GM12878 (cell line): ENCODE measurements at regions not wholly inside any gene's neighbourhood (a gene's known extent, or its start where the extent isn't known, plus 50 kb on each side); places are given as distances from the start of the nearest gene placed in this dataset.
"Not testable (repeated sequence)": the region's sequence is repeated elsewhere in the genome, so short reads cannot be mapped to it uniquely, and the experiment has no call there.

ENCODE experiments used
- ATAC-seq: fragments of 200-7000 bp; cut with Tn5 transposase; 3 replicates; pipeline ENCODE4 v1.9.1; 2020; ENCODE audit warnings: mild to moderate bottlenecking, moderate library complexity
- BruUV-seq: library from RNA; stranded (reverse); fragments of 400-500 nt; replicated peaks from 2 replicates; lab custom pipeline; 2021; lab: Mats Ljungman, UMichigan
- CTCF ChIA-PET: fragments of 300-600 bp; sonication (Branson Sonifier 250); formaldehyde crosslinking; extraction: SDS; loops from one replicate; lab custom pipeline; 2021; ENCODE audit warnings: inconsistent platforms; lab: Yijun Ruan, JAX
- POLR2A ChIA-PET: fragments of 350-600 bp; formaldehyde crosslinking; extraction: SDS; loops from one replicate; lab custom pipeline; 2021; ENCODE audit warnings: inconsistent platforms; lab: Charles Lee
- RAD21 ChIA-PET: fragments of 300-600 bp; sonication (Branson Sonifier 250); formaldehyde crosslinking; loops from one replicate; lab custom pipeline; 2023; ENCODE audit warnings: antibody characterized with exemption; ENCODE audit not compliant: unreplicated experiment; lab: Charles Lee
- SMC1A ChIA-PET: fragments of 300-600 bp; sonication (Branson Sonifier 250); formaldehyde crosslinking; loops from one replicate; lab custom pipeline; 2023; ENCODE audit not compliant: unreplicated experiment, uncharacterized antibody; lab: Charles Lee
- DNase-seq: peaks from one replicate; pipeline ENCODE4 v3.0.0-alpha.2; 2011; ENCODE audit warnings: low read depth, low spot score
- FAIRE-seq: peaks from 3 replicates; lab custom pipeline; 2011; peaks lifted over from hg19 to GRCh38; lab: Jason Lieb, UNC
- H2AFZ ChIP-seq: 2 replicates; pipeline ENCODE4 v1.6.0; 2011; ENCODE audit warnings: low read depth, low read length, control low read depth; ENCODE audit not compliant: control insufficient read depth
- H3K27ac ChIP-seq: 2 replicates; pipeline ENCODE4 v1.5.1; 2011; ENCODE audit warnings: control low read depth; ENCODE audit not compliant: control insufficient read depth, insufficient read depth
- H3K27me3 ChIP-seq, 2 experiments: replicated peaks in 1 of 2; 2 replicates each; pipeline versions ENCODE4 v1.6.0 to v1.6.1; 2011; ENCODE audit warnings: low read length in 1 of 2; ENCODE audit not compliant: control insufficient read depth in 2 of 2, insufficient read depth in 2 of 2
- H3K36me3 ChIP-seq, 2 experiments: 2 replicates each; pipeline ENCODE4 v1.5.1; 2011; ENCODE audit warnings: low read length in 1 of 2; ENCODE audit not compliant: control insufficient read depth in 2 of 2, insufficient read depth in 2 of 2
- H3K4me1 ChIP-seq: 2 replicates; pipeline ENCODE4 v1.6.1; 2011; ENCODE audit warnings: mild to moderate bottlenecking, low read length, moderate library complexity, mixed read lengths; ENCODE audit not compliant: control insufficient read depth, insufficient read depth
- H3K4me2 ChIP-seq: 2 replicates; pipeline ENCODE4 v1.6.0; 2011; ENCODE audit warnings: control low read depth; ENCODE audit not compliant: control insufficient read depth, insufficient read depth
- H3K4me3 ChIP-seq: fragments of 200-600 bp; sonication (generic); 2 replicates; pipeline ENCODE4 v1.5.1; 2016
- H3K79me2 ChIP-seq: 2 replicates; pipeline ENCODE4 v1.6.0; 2011; ENCODE audit warnings: low read length; ENCODE audit not compliant: control insufficient read depth, insufficient read depth
- H3K9ac ChIP-seq: 2 replicates; pipeline ENCODE4 v1.8.0; 2011; ENCODE audit warnings: low read length, control low read depth, mixed read lengths; ENCODE audit not compliant: control insufficient read depth, insufficient read depth
- H3K9me3 ChIP-seq: replicated peaks from 3 replicates; pipeline ENCODE4 v1.5.1; 2011; ENCODE audit warnings: mild to moderate bottlenecking, low read length; ENCODE audit not compliant: control insufficient read depth, insufficient read depth
- H4K20me1 ChIP-seq: 2 replicates; pipeline ENCODE4 v1.6.0; 2011; ENCODE audit not compliant: control insufficient read depth, insufficient read depth
- WGBS: methylation state at CpG from one replicate; pipeline ENCODE4 v1.1.6; 2016; ENCODE audit warnings: low lambda C conversion rate; ENCODE audit not compliant: insufficient replicate concordance, insufficient coverage; ENCODE audit errors: missing lambda C conversion rate; 5-methylcytosine and 5-hydroxymethylcytosine counted together
- in situ Hi-C: fragments of 300-500 bp; cut with MboI; formaldehyde crosslinking; loops from 9 replicates; pipeline ENCODE4 v1.14.3; 2018; ENCODE audit warnings: mixed read lengths
- intact Hi-C: fragments of 100-400 bp; cut with micrococcal nuclease; formaldehyde crosslinking; loops from one replicate; pipeline ENCODE4 v1.14.2; 2022; ENCODE audit not compliant: unreplicated experiment

- CTCF ChIA-PET, H2AFZ ChIP-seq, H3K27ac ChIP-seq, SMC1A ChIA-PET, POLR2A ChIA-PET, in situ Hi-C loops, ATAC-seq, H3K79me2 ChIP-seq, FAIRE-seq, H3K9me3 ChIP-seq, DNase-seq, H4K20me1 ChIP-seq, RAD21 ChIA-PET, BruUV-seq, H3K4me2 ChIP-seq, H3K36me3 ChIP-seq, H3K4me1 ChIP-seq, H3K4me3 ChIP-seq, intact Hi-C loops, H3K27me3 ChIP-seq, H3K9ac ChIP-seq: not testable (repeated sequence)
- no CpG with 5 or more reads among the region's 57 CpGs for WGBS
Observed at GRCh38 chr1:143792047-143792937, 179.5 kb downstream of the FAM72C start.

- no CpG with 5 or more reads among the region's 3 CpGs for WGBS
- H3K4me2 ChIP-seq, RAD21 ChIA-PET, ATAC-seq, CTCF ChIA-PET, POLR2A ChIA-PET, H2AFZ ChIP-seq, H4K20me1 ChIP-seq, H3K9ac ChIP-seq, intact Hi-C loops, SMC1A ChIA-PET, DNase-seq, in situ Hi-C loops, H3K27ac ChIP-seq, H3K27me3 ChIP-seq, H3K4me1 ChIP-seq, BruUV-seq, H3K9me3 ChIP-seq, FAIRE-seq, H3K4me3 ChIP-seq, H3K79me2 ChIP-seq, H3K36me3 ChIP-seq: not testable (repeated sequence)
Observed at GRCh38 chr1:143786381-143786780, 185.4 kb downstream of the FAM72C start.

DNA sequence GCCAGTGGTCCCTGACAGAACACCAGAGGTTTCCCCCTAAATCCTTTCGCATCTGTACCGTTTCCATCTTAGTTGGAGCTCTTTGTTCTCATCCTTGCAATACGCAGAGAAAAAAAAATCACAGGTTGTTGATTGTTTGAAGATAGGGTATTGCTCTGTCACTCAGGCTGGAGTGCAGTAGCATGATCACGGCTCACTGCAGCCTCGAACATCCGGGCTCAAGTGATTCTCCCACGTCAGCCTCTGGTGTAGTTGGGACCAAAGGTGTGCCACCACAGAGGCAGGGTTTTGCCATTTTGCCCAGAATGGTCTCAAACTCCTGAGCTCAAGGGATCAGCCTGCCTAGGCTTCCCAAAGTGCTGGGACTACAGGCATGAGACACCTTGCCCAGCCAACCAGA, 185.9 kb downstream of the FAM72C start:
- H3K36me3 ChIP-seq, H3K79me2 ChIP-seq, H3K4me2 ChIP-seq, POLR2A ChIA-PET, FAIRE-seq, SMC1A ChIA-PET, H3K4me3 ChIP-seq, H3K4me1 ChIP-seq, RAD21 ChIA-PET, BruUV-seq, in situ Hi-C loops, intact Hi-C loops, DNase-seq, H3K27me3 ChIP-seq, ATAC-seq, H4K20me1 ChIP-seq, H3K27ac ChIP-seq, H2AFZ ChIP-seq, H3K9ac ChIP-seq, CTCF ChIA-PET, H3K9me3 ChIP-seq: not testable (repeated sequence)
- WGBS: no CpG with 5 or more reads among the region's 7 CpGs

DNA sequence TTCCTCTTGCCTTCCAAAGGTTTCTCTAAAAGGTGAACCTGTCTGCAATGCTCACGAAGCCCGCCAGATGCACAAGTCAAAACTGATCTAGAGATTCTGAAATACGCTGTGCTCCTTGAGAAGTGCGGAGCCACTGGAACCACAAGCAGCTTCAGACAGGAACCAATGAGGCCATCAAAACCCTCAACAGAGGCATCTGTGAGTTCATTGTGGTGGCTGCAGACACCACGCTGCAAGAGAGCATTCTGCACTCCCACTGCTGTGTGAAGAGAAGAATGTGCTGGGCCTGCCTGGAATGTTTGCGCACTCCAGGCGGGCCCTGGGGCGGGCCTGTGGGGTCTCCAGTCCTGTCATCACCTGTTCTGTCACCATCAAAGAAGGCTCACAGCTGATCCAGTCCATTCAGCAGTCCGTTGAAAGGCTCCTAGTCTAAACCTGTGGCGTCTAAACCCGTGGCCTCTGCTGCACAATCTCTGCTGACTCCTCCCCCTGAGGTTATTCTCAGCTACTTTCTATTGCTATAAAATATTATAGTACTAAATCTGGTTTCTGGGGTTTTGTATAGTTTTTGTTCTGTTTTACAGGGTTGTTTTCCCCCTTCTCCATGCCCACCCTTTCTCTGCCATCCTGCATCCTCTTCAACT, 187.4 kb downstream of the FAM72C start:
- BruUV-seq, RAD21 ChIA-PET, SMC1A ChIA-PET, FAIRE-seq, H3K36me3 ChIP-seq, H3K9ac ChIP-seq, H3K4me3 ChIP-seq, CTCF ChIA-PET, H2AFZ ChIP-seq, ATAC-seq, H4K20me1 ChIP-seq, intact Hi-C loops, H3K79me2 ChIP-seq, POLR2A ChIA-PET, H3K4me1 ChIP-seq, H3K9me3 ChIP-seq, H3K4me2 ChIP-seq, in situ Hi-C loops, H3K27ac ChIP-seq, H3K27me3 ChIP-seq, DNase-seq: not testable (repeated sequence)
- WGBS: no CpG with 5 or more reads among the region's 11 CpGs
